ENCODE measurements at regions not wholly inside any gene's neighbourhood (a gene's known extent, or its start where the extent isn't known, plus 50 kb on each side); places are given as distances from the start of the nearest gene placed in this dataset.

GRCh38 chrX:7789200-7789599 lies 53.8 kb upstream of the VCX start:
- Histone ChIP-seq H3K9me3 (replicated peaks) (no peaks in the 10 kb centered on the region), H3K4me3 (no peak overlapping the region)
- no peak for DNase-seq (ENCODE audit: low read depth in 1 of 2, low spot score in 2 of 2)

DNA sequence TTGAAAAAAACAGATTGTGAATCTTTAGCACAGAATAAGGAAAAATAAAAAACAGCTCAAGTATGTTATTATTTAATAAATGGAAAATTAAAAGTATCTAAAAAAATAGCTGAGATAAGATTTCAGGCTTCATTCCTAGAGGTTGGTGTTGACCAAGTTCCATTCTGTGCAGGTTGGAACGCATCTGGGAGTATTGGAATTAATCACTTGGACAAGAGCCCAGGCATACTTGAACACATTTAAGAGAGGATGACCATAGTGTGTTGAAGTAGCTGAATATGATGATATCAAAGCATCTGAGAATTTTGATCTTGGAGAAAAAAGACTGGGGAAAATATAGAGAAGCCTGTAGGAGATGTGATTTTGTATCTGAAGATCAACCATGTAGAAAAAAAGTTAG lies 54.6 kb upstream of the VCX start:
- H3K4me1 ChIP-seq (replicated peaks) = no peaks in the 10 kb centered on the region
- H3K36me3 ChIP-seq = no peaks in the 10 kb centered on the region
- DNase-seq (ENCODE audit: low read depth in 1 of 2, low spot score in 2 of 2) = no peak
- H3K4me3 ChIP-seq = no peak overlapping the region
- no peaks in the 10 kb centered on the region for H3K27me3 ChIP-seq (replicated peaks)
- no peaks in the 10 kb centered on the region for H3K9me3 ChIP-seq (replicated peaks)
- H3K27ac ChIP-seq = no peak overlapping the region

More at GRCh38 chrX:7789200-7789599, 53.8 kb upstream of the VCX start:
- H3K27me3 ChIP-seq (replicated peaks) = no peaks in the 10 kb centered on the region
- H3K4me1 ChIP-seq (replicated peaks) = no peaks in the 10 kb centered on the region
- H3K36me3 ChIP-seq = no peaks in the 10 kb centered on the region
- H3K27ac ChIP-seq = no peak overlapping the region

DNA sequence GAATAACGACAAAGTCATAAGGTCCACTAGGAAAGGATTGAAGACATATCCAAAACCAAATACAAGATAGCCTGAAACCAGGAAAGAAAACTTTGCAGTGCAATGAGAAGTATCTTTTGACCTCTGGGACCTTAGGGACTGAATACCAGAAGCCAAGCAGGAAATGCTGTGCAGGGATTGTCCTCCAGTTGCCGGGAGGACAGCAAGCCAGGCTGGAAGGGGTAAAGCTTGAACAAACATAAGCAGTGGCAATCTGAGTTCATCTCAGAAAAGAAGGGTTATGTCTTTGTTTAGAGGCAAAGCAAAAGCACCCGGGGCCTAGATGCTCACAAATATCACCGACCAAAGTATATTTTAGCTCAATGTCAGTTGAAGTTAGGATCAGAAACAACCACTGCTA lies 55.3 kb upstream of the VCX start:
- no peak for DNase-seq (ENCODE audit: low read depth in 1 of 2, low spot score in 2 of 2)
- Histone ChIP-seq H3K4me3 (no peak overlapping the region), H3K27ac (no peak overlapping the region), H3K9me3 (replicated peaks) (no peaks in the 10 kb centered on the region), H3K4me1 (replicated peaks) (no peaks in the 10 kb centered on the region), H3K27me3 (replicated peaks) (no peaks in the 10 kb centered on the region), H3K36me3 (no peaks in the 10 kb centered on the region)

- no peak for DNase-seq (ENCODE audit: low read depth in 1 of 2, low spot score in 2 of 2)
- Histone ChIP-seq H3K4me3 (no peak overlapping the region), H3K27me3 (replicated peaks) (no peaks in the 10 kb centered on the region), H3K4me1 (replicated peaks) (no peaks in the 10 kb centered on the region), H3K36me3 (no peaks in the 10 kb centered on the region), H3K27ac (no peak overlapping the region), H3K9me3 (replicated peaks) (no peaks in the 10 kb centered on the region)
These were observed 58.4 kb upstream of the VCX start for GRCh38 chrX:7784580-7784979.

DNA sequence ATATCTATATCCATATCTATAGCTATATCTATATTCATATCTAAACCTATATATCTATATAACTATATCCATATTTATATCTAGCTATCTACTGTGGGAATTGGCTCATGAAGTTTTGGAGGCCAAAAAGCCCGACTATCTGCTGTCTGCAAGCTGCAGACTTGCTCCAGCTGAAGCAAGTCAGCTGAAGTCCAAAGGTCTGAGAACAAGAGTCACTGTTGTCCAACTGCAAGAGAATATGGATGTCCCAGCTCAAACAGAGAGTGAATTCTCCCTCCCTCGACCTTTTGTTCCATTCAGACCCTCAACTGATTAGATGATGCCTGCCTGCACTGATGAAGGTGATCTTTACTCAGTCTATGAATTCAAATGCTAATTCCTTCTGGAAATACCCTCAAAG lies 63.3 kb upstream of the VCX start:
- DNase-seq (ENCODE audit: low read depth in 1 of 2, low spot score in 2 of 2) = no peak
- Histone ChIP-seq H3K27ac (no peak overlapping the region), H3K9me3 (replicated peaks) (no peaks in the 10 kb centered on the region), H3K4me3 (no peak overlapping the region), H3K27me3 (replicated peaks) (no peaks in the 10 kb centered on the region), H3K4me1 (replicated peaks) (no peaks in the 10 kb centered on the region), H3K36me3 (no peaks in the 10 kb centered on the region)

DNA sequence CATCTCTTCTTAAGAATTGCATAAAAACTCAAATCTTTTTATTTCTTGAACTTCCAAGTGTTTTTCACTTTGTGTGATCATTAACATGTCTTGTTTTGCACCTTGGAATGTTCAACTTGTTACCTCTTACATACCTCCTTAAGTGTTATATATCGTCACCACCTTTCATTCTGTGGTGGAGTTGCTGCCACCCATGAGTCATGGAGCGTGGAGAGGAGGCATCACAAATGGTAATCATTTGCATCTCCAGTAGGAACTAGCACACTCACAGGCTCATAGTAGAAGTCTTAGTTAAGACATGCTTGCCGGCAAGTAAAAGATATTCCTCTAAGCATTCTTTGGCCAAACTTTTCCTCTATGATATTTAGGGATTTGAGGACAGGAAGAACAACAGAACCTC lies 67.0 kb upstream of the VCX start:
- Histone ChIP-seq H3K4me1 (replicated peaks) (no peaks in the 10 kb centered on the region), H3K4me3 (no peak overlapping the region), H3K27me3 (replicated peaks) (no peaks in the 10 kb centered on the region), H3K36me3 (no peaks in the 10 kb centered on the region), H3K27ac (no peak overlapping the region), H3K9me3 (replicated peaks) (no peaks in the 10 kb centered on the region)
- no peak for DNase-seq (ENCODE audit: low read depth in 1 of 2, low spot score in 2 of 2)

DNA sequence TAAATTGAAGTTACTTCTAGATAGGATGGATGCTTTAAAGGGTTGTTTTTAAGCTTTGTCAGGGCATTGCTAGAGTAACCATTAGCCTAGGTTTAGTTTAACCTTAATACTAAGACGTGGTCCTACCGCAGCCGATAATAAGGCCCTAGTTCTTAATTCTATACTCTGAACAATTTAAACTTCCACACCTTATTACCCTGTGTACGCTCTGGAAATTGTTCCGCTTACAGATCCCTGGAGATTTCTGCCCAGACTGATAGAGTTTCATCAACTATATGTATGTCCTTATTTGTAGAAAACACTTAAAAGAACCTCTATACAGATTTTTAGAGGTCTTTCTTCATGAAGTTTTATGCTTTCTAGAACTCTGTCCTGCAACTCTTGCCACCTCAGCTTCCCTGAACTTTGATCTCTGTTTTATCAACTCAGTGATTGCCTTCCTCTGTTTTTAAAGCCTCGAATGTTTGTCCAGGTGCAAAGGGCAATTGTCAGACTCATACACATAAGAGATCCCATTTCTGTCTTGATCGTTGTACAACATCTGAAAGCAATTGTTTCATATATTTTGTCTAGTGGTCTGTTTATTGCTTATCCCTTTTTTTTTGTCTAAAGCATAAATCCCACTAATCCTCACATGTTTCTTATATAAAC lies 71.1 kb upstream of the VCX start:
- Histone ChIP-seq H3K27me3 (replicated peaks) (no peaks in the 10 kb centered on the region), H3K4me1 (replicated peaks) (no peaks in the 10 kb centered on the region), H3K9me3 (replicated peaks) (no peaks in the 10 kb centered on the region), H3K4me3 (no peak overlapping the region), H3K36me3 (no peaks in the 10 kb centered on the region), H3K27ac (no peak overlapping the region)
- DNase-seq (ENCODE audit: low read depth in 1 of 2, low spot score in 2 of 2) = no peak

GRCh38 chrX:7759830-7760229 lies 83.1 kb upstream of the VCX start:
- Histone ChIP-seq H3K4me1 (replicated peaks) (no peaks in the 10 kb centered on the region), H3K4me3 (no peak overlapping the region), H3K9me3 (replicated peaks) (no peaks in the 10 kb centered on the region), H3K36me3 (no peaks in the 10 kb centered on the region), H3K27ac (no peak overlapping the region), H3K27me3 (replicated peaks) (no peaks in the 10 kb centered on the region)
- DNase-seq (ENCODE audit: low read depth in 1 of 2, low spot score in 2 of 2) = no peak

DNA sequence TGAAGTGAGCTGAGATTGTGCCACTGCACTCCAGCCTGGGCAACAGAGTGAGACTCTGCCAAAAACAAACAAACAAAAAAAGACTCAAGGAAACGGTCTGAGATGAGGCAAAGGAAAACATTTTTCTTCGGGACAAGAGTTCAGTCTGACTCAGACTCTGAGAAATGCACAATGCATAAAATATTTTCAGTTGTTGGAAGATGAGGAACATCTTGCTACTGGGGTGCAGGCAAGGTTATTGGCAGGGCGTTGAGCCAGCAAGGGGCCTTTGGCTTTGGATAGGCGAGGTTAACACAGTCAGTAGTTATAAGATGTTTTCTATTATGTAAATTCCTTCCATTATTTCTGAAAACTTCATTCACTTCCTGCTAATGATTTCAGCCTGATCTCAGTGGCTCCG lies 96.1 kb upstream of the VCX start:
- no peak for DNase-seq (ENCODE audit: low read depth in 1 of 2, low spot score in 2 of 2)
- Histone ChIP-seq H3K9me3 (replicated peaks) (no peaks in the 10 kb centered on the region), H3K27ac (no peak overlapping the region), H3K27me3 (replicated peaks) (no peaks in the 10 kb centered on the region), H3K36me3 (no peaks in the 10 kb centered on the region), H3K4me1 (replicated peaks) (no peaks in the 10 kb centered on the region), H3K4me3 (no peak overlapping the region)

DNA sequence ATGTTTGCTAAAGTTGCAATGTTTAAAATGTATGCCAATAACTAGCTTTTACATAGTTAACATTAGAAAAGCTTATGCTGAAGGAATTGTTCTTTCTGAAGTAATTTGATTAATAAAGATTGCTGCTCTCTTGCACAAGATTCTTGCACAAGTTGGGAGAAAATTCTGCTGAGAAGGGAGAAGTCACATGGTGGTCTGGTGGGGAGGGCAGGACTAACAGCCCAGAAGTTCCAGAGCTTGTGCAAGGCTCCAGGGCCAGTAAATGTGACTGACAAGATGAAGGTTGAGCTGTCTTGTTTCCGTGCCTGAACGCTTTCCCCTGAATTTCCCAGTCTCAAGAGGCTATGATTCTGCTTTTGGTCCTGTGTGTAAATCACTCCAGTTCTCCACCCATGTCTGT lies 112.9 kb upstream of the VCX start:
- Histone ChIP-seq H3K4me3 (no peak overlapping the region), H3K27me3 (replicated peaks) (no peaks in the 10 kb centered on the region), H3K9me3 (replicated peaks) (no peaks in the 10 kb centered on the region), H3K36me3 (no peaks in the 10 kb centered on the region), H3K4me1 (replicated peaks) (no peaks in the 10 kb centered on the region), H3K27ac (no peak overlapping the region)
- DNase-seq (ENCODE audit: low read depth in 1 of 2, low spot score in 2 of 2) = no peak

GRCh38 chrX:7720519-7720918 lies 122.5 kb upstream of the VCX start:
- H3K4me3 ChIP-seq = no peak overlapping the region
- H3K27ac ChIP-seq = no peak overlapping the region
- no peaks in the 10 kb centered on the region for H3K4me1 ChIP-seq (replicated peaks)
- no peaks in the 10 kb centered on the region for H3K27me3 ChIP-seq (replicated peaks)
- H3K9me3 ChIP-seq (replicated peaks) = no peaks in the 10 kb centered on the region
- DNase-seq (ENCODE audit: low read depth in 1 of 2, low spot score in 2 of 2) = no peak
- no peaks in the 10 kb centered on the region for H3K36me3 ChIP-seq

DNA sequence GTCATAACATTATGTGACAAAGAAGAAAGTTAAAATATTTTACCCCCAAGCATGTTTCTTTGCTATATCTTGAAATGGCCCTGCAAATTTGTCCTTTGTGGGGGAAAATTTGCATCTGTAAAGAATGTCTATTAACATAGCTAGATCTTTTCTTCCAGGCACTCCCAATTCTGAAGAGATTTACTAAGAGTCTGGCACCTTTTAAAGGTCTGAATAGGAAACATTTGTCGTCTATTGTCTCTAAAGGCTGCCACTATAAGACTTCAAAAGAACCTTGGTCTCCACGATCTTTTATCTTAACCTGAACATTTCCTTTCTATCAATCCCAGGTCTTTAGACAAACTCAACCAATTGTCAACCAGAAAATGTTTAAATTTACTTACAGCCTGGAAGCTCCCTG lies 128.6 kb upstream of the VCX start:
- Histone ChIP-seq H3K27ac (no peak overlapping the region), H3K27me3 (replicated peaks) (no peaks in the 10 kb centered on the region), H3K36me3 (no peaks in the 10 kb centered on the region), H3K4me1 (replicated peaks) (no peaks in the 10 kb centered on the region), H3K9me3 (replicated peaks) (no peaks in the 10 kb centered on the region), H3K4me3 (no peak overlapping the region)
- no peak for DNase-seq (ENCODE audit: low read depth in 1 of 2, low spot score in 2 of 2)

DNA sequence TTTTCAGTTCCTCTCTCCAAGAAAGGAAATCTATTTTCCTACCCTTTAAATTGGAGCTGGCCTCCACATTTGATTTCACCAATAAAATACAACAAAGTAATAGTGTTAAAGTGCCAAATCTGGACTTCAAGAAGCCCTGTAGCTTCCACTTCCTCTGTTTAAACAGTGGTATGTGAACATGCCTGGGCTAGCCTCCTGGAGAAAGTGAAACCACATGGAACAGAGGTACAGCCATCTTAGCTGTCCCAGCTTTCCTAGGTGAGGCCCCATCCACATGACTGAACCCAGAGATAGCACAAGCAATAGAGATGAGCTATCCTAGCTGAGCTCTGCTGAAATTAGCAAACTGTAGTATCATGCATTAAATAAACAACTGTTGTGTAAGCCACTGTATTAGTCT lies 131.8 kb upstream of the VCX start:
- Histone ChIP-seq H3K36me3 (no peaks in the 10 kb centered on the region), H3K27ac (no peak overlapping the region), H3K9me3 (replicated peaks) (no peaks in the 10 kb centered on the region), H3K4me1 (replicated peaks) (no peaks in the 10 kb centered on the region), H3K27me3 (replicated peaks) (no peaks in the 10 kb centered on the region), H3K4me3 (no peak overlapping the region)
- DNase-seq (ENCODE audit: low read depth in 1 of 2, low spot score in 2 of 2) = no peak

DNA sequence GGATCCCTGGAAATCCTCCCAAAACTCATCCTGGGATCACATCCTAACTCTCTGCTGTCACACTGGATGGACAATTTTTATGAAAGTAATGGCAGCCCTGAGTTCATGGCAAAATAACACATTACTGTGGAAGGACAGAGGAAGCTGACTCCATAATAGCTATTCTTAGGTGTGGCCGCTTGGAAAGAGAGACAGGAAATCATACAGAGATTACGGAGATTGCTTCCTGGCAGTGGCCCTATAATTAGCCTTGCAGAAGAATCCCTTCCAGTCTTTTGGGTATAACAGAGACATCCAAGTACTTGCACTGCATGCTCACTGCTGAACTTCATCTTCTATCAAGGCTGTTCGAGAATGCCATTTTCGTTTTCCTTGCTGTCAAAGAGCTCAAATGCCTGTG lies 133.1 kb upstream of the VCX start:
- Histone ChIP-seq H3K4me1 (replicated peaks) (no peaks in the 10 kb centered on the region), H3K27me3 (replicated peaks) (no peaks in the 10 kb centered on the region), H3K36me3 (no peaks in the 10 kb centered on the region), H3K9me3 (replicated peaks) (no peaks in the 10 kb centered on the region), H3K27ac (no peak overlapping the region), H3K4me3 (no peak overlapping the region)
- no peak for DNase-seq (ENCODE audit: low read depth in 1 of 2, low spot score in 2 of 2)

- no peak for DNase-seq (ENCODE audit: low read depth in 1 of 2, low spot score in 2 of 2)
- Histone ChIP-seq H3K9me3 (replicated peaks) (no peaks in the 10 kb centered on the region), H3K27me3 (replicated peaks) (no peaks in the 10 kb centered on the region), H3K4me1 (replicated peaks) (no peaks in the 10 kb centered on the region), H3K36me3 (no peaks in the 10 kb centered on the region), H3K4me3 (no peak overlapping the region), H3K27ac (no peak overlapping the region)
These were observed 136.9 kb upstream of the VCX start for GRCh38 chrX:7706032-7706431.

Data from SJSA1 (cell line).